ENCODE measurements at regions not wholly inside any gene's neighbourhood (a gene's known extent, or its start where the extent isn't known, plus 50 kb on each side); places are given as distances from the start of the nearest gene placed in this dataset.

GRCh38 chr9:74336161-74336560 lies 161.0 kb upstream of the RORB start:
- Mint-ChIP-seq H3K27me3 (no peaks in the 10 kb centered on the region), H3K4me1 (peaks cover 18% of the 10 kb centered on the region), H3K36me3 (ENCODE audit: low read depth) (no peaks in the 10 kb centered on the region), H3K4me3 (no peak overlapping the region), H3K9me3 (no peaks in the 10 kb centered on the region), H3K27ac (no peak overlapping the region)
- intact Hi-C loops (cut with micrococcal nuclease), result no loop called here
- no peak for DNase-seq

DNA sequence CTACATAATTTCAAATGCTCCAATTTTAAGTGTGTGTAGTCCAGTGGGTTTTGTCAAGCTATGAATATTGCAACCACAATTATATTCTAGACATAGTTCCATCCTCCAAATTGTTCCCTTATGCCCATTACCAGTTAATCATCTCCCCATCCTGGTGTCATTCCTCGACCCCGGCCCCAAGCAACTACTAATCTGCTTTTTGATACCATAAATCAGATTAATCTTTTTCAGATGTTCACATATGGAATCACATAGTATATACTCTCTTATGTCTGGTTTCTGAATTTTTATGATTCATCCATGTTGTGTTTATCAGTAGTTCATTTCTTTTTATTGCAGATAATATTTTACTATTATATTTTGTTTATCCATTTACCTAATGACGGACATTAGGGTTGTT lies 148.4 kb upstream of the RORB start:
- Mint-ChIP-seq H3K9me3 (no peaks in the 10 kb centered on the region), H3K4me1 (no peaks in the 10 kb centered on the region), H3K27ac (no peak overlapping the region), H3K27me3 (peaks cover 3% of the 10 kb centered on the region), H3K36me3 (ENCODE audit: low read depth) (no peaks in the 10 kb centered on the region), H3K4me3 (no peak overlapping the region)
- intact Hi-C loops (cut with micrococcal nuclease), result no loop called here
- DNase-seq, result no peak

DNA sequence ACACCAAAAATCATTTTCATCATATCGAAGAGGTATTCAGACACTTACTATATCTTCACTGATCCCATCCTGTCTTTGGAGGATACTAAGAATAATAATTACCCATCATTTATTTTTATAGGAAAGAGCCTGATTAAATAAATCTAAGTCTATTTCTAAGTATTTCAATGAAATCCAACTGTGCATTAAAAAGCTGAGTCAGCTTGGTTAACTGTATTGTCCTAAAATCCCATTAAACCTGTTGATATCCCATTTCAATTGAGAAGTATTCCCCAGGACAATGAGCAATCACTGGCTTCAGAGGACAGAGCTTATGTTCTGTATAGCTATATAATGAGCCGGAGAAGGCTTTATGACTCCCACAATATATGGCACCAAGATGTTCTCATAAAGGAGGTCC lies 142.0 kb upstream of the RORB start:
- H3K9me3 Mint-ChIP-seq, result no peaks in the 10 kb centered on the region
- no peak for DNase-seq
- no peak overlapping the region for H3K27ac Mint-ChIP-seq
- H3K4me1 Mint-ChIP-seq, result no peaks in the 10 kb centered on the region
- no peaks in the 10 kb centered on the region for H3K36me3 Mint-ChIP-seq (ENCODE audit: low read depth)
- intact Hi-C loops (cut with micrococcal nuclease), result no loop called here
- peaks cover 3% of the 10 kb centered on the region for H3K27me3 Mint-ChIP-seq
- no peak overlapping the region for H3K4me3 Mint-ChIP-seq

- Mint-ChIP-seq H3K4me1 (no peaks in the 10 kb centered on the region), H3K36me3 (ENCODE audit: low read depth) (no peaks in the 10 kb centered on the region), H3K27ac (no peak overlapping the region), H3K27me3 (no peaks in the 10 kb centered on the region), H3K4me3 (no peak overlapping the region), H3K9me3 (no peaks in the 10 kb centered on the region)
- DNase-seq, result no peak
- intact Hi-C loops (cut with micrococcal nuclease), result no loop called here
These were observed 139.6 kb upstream of the RORB start for GRCh38 chr9:74357577-74357976.

- no peaks in the 10 kb centered on the region for H3K4me1 Mint-ChIP-seq
- no peaks in the 10 kb centered on the region for H3K36me3 Mint-ChIP-seq (ENCODE audit: low read depth)
- no peaks in the 10 kb centered on the region for H3K27me3 Mint-ChIP-seq
- DNase-seq, result no peak
- no peak overlapping the region for H3K27ac Mint-ChIP-seq
- H3K9me3 Mint-ChIP-seq, result no peaks in the 10 kb centered on the region
- H3K4me3 Mint-ChIP-seq, result no peak overlapping the region
- intact Hi-C loops (cut with micrococcal nuclease), result no loop called here
These were observed 138.2 kb upstream of the RORB start for GRCh38 chr9:74358959-74359358.

DNA sequence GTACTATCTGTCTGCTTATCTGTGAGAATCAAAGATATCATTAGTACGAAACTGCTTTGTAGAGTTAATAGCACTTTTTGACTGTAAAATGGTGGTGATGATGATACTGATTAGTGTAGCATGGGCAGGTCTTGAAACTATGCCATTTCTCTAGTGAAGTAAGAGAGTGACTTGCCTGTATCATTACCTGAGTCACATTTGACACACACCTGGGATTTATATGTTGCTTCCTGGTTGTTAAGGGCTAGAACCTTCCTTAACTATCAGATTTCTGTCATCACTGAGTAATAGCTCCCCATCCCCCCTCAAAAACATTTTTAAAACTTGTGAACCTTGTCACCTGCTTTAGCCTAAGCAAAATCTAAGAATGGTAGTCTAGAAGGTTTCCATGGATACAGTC lies 135.6 kb upstream of the RORB start:
- no peaks in the 10 kb centered on the region for H3K4me1 Mint-ChIP-seq
- no peak overlapping the region for H3K27ac Mint-ChIP-seq
- no peak overlapping the region for H3K4me3 Mint-ChIP-seq
- DNase-seq, result no peak
- H3K9me3 Mint-ChIP-seq, result no peaks in the 10 kb centered on the region
- no peaks in the 10 kb centered on the region for H3K27me3 Mint-ChIP-seq
- no peaks in the 10 kb centered on the region for H3K36me3 Mint-ChIP-seq (ENCODE audit: low read depth)
- intact Hi-C loops (cut with micrococcal nuclease), result no loop called here

DNA sequence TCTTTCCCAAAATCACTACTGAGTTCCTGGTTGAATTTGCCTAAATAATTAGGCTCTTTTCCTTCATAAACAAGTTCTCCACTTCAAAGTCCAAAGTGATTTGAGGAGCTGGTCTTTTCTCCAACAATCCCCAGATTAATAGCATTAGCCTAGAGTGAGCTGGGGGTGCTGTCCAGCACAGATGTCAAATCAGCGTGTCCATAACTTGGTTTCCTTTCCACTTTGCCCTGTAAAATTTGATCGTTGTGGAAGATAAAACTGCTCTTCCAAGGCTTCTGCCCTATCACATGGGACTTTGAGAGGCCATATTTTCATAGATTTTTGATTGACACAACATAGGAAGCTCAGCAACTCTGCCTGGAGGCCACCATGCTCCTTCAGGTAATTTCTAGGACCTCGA lies 134.7 kb upstream of the RORB start:
- no peak overlapping the region for H3K27ac Mint-ChIP-seq
- no peaks in the 10 kb centered on the region for H3K36me3 Mint-ChIP-seq (ENCODE audit: low read depth)
- intact Hi-C loops (cut with micrococcal nuclease), result no loop called here
- H3K27me3 Mint-ChIP-seq, result no peaks in the 10 kb centered on the region
- no peaks in the 10 kb centered on the region for H3K4me1 Mint-ChIP-seq
- H3K9me3 Mint-ChIP-seq, result no peaks in the 10 kb centered on the region
- no peak overlapping the region for H3K4me3 Mint-ChIP-seq
- DNase-seq, result no peak

GRCh38 chr9:74366111-74366510 lies 131.0 kb upstream of the RORB start:
- Mint-ChIP-seq H3K4me3 (no peak overlapping the region), H3K27ac (no peak overlapping the region), H3K36me3 (ENCODE audit: low read depth) (no peaks in the 10 kb centered on the region), H3K27me3 (no peaks in the 10 kb centered on the region), H3K4me1 (no peaks in the 10 kb centered on the region), H3K9me3 (no peaks in the 10 kb centered on the region)
- DNase-seq, result no peak
- intact Hi-C loops (cut with micrococcal nuclease), result no loop called here

DNA sequence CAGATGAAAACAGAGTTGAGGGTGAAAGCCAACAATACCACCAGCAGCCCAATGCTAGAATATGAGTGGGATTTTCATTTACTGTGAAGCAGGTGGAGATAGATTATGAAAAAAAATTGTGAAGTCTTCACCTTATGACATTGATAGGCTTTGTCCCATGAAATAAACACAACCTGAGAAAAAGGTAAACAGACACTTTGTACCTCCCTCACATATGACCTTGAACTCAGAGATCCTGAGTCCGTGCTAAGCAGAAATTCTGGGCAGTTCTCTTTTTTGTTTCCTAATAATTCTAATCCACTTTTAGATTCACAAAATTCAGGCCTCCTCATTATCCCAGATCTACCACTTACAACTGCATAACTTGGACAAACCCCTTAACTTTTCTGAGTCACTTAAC lies 127.3 kb upstream of the RORB start:
- Mint-ChIP-seq H3K27ac (no peak overlapping the region), H3K4me3 (no peak overlapping the region), H3K9me3 (no peaks in the 10 kb centered on the region), H3K27me3 (no peaks in the 10 kb centered on the region), H3K36me3 (ENCODE audit: low read depth) (no peaks in the 10 kb centered on the region), H3K4me1 (no peaks in the 10 kb centered on the region)
- intact Hi-C loops (cut with micrococcal nuclease), result no loop called here
- no peak for DNase-seq

- intact Hi-C loops (cut with micrococcal nuclease), result no loop called here
- no peaks in the 10 kb centered on the region for H3K9me3 Mint-ChIP-seq
These were observed 123.8 kb upstream of the RORB start for GRCh38 chr9:74373348-74373747.

DNA sequence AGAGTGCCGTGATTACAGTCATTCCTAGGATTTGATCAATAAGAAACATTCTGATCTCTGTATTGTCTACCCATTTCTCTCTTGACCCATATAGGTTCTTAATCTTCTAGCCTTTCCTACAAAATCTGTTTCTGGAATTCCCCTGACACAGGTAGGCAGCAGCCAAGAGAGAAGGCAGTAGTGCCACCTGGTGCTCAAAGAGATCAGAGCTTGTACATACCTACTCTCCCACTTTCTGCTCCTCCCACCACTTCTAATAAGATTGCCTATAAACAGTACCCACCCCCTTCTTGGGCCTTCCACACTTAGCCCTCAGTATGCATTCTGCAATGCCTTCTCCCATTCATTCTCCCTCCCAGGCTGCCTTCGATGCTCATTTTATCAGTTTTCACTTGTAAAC lies 117.4 kb upstream of the RORB start:
- Mint-ChIP-seq H3K4me3 (no peak overlapping the region), H3K4me1 (peaks cover 2% of the 10 kb centered on the region), H3K27me3 (no peaks in the 10 kb centered on the region), H3K36me3 (ENCODE audit: low read depth) (no peaks in the 10 kb centered on the region), H3K9me3 (no peaks in the 10 kb centered on the region), H3K27ac (no peak overlapping the region)
- intact Hi-C loops (cut with micrococcal nuclease), result loop anchor here (5.0 kb wide), 2 partner anchors 193 to 1177 kb away; no protein-coding TSS in a partner anchor
- DNase-seq, result peak; percentile 76

More at GRCh38 chr9:74373348-74373747, 123.8 kb upstream of the RORB start:
- Mint-ChIP-seq H3K27me3 (no peaks in the 10 kb centered on the region), H3K4me3 (no peak overlapping the region), H3K27ac (no peak overlapping the region), H3K36me3 (ENCODE audit: low read depth) (no peaks in the 10 kb centered on the region), H3K4me1 (no peaks in the 10 kb centered on the region)
- no peak for DNase-seq

GRCh38 chr9:74391816-74392215 lies 105.3 kb upstream of the RORB start:
- no peaks in the 10 kb centered on the region for H3K36me3 Mint-ChIP-seq (ENCODE audit: low read depth)
- no peaks in the 10 kb centered on the region for H3K27me3 Mint-ChIP-seq
- no peaks in the 10 kb centered on the region for H3K4me1 Mint-ChIP-seq
- intact Hi-C loops (cut with micrococcal nuclease), result no loop called here
- H3K9me3 Mint-ChIP-seq, result peaks cover 4% of the 10 kb centered on the region
- DNase-seq, result no peak
- no peak overlapping the region for H3K4me3 Mint-ChIP-seq
- H3K27ac Mint-ChIP-seq, result no peak overlapping the region

DNA sequence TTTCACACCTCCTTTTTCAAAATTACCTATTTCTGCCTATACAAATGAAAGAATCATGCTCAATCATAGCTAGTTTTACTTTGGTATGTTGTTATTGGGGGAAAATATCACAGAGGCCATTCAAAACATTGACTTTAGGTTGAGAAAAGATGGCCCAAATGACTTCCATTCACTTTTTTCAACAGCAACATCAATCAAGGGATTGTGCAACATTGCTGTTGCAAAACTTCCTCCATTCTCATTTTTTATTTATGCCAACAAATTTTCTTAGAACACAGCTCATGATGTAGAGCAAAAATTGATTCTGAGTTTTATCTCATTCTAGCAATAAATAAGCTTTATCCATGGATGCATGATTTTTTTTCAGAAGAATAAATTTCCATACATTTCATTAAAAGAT lies 93.6 kb upstream of the RORB start:
- Mint-ChIP-seq H3K4me3 (no peak overlapping the region), H3K36me3 (ENCODE audit: low read depth) (no peaks in the 10 kb centered on the region), H3K4me1 (no peaks in the 10 kb centered on the region), H3K9me3 (peaks cover 8% of the 10 kb centered on the region), H3K27ac (no peak overlapping the region), H3K27me3 (no peaks in the 10 kb centered on the region)
- DNase-seq, result no peak
- intact Hi-C loops (cut with micrococcal nuclease), result no loop called here

GRCh38 chr9:74404620-74405019 lies 92.5 kb upstream of the RORB start:
- intact Hi-C loops (cut with micrococcal nuclease), result no loop called here
- Mint-ChIP-seq H3K27me3 (no peaks in the 10 kb centered on the region), H3K9me3 (peaks cover 8% of the 10 kb centered on the region), H3K4me3 (no peak overlapping the region), H3K36me3 (ENCODE audit: low read depth) (no peaks in the 10 kb centered on the region), H3K27ac (no peak overlapping the region), H3K4me1 (no peaks in the 10 kb centered on the region)
- no peak for DNase-seq

DNA sequence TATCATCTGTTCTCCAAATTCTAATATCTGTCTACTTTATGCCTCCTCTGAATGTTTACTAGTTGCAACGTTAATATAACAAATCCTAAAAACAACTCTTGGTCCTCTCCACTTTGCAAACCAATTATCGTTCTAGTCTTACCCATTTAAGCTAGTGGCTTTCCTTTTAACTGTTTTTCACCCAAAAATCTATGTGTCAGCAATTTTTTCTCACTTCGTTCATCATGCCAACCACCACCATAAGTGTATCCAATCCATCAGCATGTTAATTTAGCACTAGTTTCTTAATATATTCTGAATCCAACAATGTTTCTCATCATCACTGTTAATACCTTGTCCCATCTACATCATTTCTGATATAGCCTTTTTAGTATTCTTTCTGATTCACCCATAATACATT lies 90.0 kb upstream of the RORB start:
- Mint-ChIP-seq H3K27ac (no peak overlapping the region), H3K36me3 (ENCODE audit: low read depth) (no peaks in the 10 kb centered on the region), H3K9me3 (peaks cover 8% of the 10 kb centered on the region), H3K4me1 (no peaks in the 10 kb centered on the region), H3K27me3 (no peaks in the 10 kb centered on the region), H3K4me3 (no peak overlapping the region)
- no peak for DNase-seq
- intact Hi-C loops (cut with micrococcal nuclease), result no loop called here

Data from activated CD4-positive, alpha-beta T cell treated with anti-CD3 and anti-CD28 coated beads, Interleukin-2, amount 10 ng/mL, durations not matched to agents 24 days and 14 days (primary cell).